Activated CD4-positive, alpha-beta memory T cell treated with anti-CD3 and anti-CD28 coated beads for 36 hours (primary cell): ENCODE measurements at regions not wholly inside any gene's neighbourhood (a gene's known extent, or its start where the extent isn't known, plus 50 kb on each side); places are given as distances from the start of the nearest gene placed in this dataset.

Source experiments
- CTCF ChIA-PET: fragments of 350-600 bp; sonication (Branson Sonifier 250); formaldehyde crosslinking; loops from one replicate; lab custom pipeline; 2021; ENCODE audit warnings: antibody characterized with exemption, inconsistent platforms; lab: Charles Lee
- POLR2A ChIA-PET: fragments of 350-600 bp; sonication (Branson Sonifier 250); formaldehyde crosslinking; loops from one replicate; lab custom pipeline; 2021; ENCODE audit warnings: antibody characterized with exemption; lab: Charles Lee
- DNase-seq: peaks from one replicate; pipeline ENCODE4 v3.0.0-alpha.2; 2020
- H3K27ac Mint-ChIP-seq: one replicate; pipeline ENCODE4 v1.8.0; 2021; ENCODE audit warnings: mixed read lengths
- H3K27me3 Mint-ChIP-seq: one replicate; pipeline ENCODE4 v1.8.0; 2021; ENCODE audit warnings: mixed read lengths
- H3K36me3 Mint-ChIP-seq: one replicate; pipeline ENCODE4 v1.8.0; 2021; ENCODE audit warnings: mixed read lengths
- H3K4me1 Mint-ChIP-seq: one replicate; pipeline ENCODE4 v1.8.0; 2021; ENCODE audit warnings: low read depth, mixed read lengths
- H3K4me3 Mint-ChIP-seq: one replicate; pipeline ENCODE4 v1.8.0; 2021; ENCODE audit warnings: mild to moderate bottlenecking, mixed read lengths
- H3K9me3 Mint-ChIP-seq: one replicate; pipeline ENCODE4 v1.8.0; 2021; ENCODE audit warnings: mixed read lengths
- intact Hi-C: fragments of 100-400 bp; cut with micrococcal nuclease; formaldehyde crosslinking; loops from one replicate; pipeline ENCODE4 v1.15.1; 2023

DNA sequence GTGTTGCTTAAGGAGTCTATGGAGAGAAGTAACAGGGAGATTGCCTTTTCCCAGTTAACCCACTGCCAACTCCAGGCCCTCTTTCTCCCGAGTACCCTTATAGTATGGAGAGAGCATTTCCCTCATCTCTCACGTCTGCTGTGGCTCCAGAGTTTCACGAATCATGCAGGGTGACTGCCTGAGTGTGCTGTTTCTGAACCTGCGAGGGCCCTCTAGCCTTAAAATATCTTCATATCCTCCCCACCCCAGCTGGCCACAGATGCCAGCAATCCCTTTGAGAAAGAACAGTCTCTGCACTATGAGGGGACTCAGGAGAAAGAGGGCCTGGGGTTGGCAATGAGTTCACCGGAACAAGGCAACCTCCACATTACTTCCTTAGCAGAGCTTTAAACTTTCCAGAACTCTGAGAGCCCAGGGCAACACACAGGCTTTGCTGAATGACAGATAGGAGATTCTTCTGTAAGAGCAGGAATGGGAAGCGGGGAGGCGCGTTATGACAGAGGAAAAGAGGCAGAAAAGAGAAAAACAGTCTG is 81.6 kb upstream of the ANKH start:
- no peaks in the 10 kb centered on the region for H3K27me3 Mint-ChIP-seq
- POLR2A ChIA-PET: no interaction called here
- H3K4me3 Mint-ChIP-seq: no peak overlapping the region
- H3K27ac Mint-ChIP-seq: no peak overlapping the region
- H3K9me3 Mint-ChIP-seq: no peaks in the 10 kb centered on the region
- DNase-seq: no peak
- CTCF ChIA-PET: no interaction called here
- intact Hi-C loops: no loop called here
- H3K36me3 Mint-ChIP-seq: no peaks in the 10 kb centered on the region
- H3K4me1 Mint-ChIP-seq: no peaks in the 10 kb centered on the region

DNA sequence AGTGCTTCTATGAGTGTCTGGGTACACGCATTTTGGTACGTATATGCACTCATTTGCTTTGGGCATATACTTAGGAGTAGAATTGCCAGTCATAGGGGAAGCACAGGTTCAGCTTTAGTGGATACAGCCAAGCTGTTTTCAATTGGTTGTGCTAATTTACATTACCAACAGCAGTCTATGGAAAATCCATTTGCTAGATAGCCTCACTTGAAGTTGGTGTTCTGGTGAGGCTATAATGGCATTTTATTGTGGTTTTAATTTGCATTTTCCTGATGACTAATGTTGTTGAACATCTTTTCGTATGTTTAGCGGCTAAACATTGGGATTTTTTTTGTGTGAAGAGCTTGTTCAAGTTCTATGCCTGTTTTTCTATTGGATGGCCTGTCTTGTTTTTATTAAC is 76.8 kb upstream of the ANKH start:
- Mint-ChIP-seq H3K36me3 (no peaks in the 10 kb centered on the region), H3K9me3 (no peaks in the 10 kb centered on the region), H3K27ac (no peak overlapping the region), H3K4me3 (no peak overlapping the region), H3K27me3 (peaks cover 7% of the 10 kb centered on the region), H3K4me1 (peaks cover 11% of the 10 kb centered on the region)
- DNase-seq: no peak
- intact Hi-C loops: loop anchor here (5.0 kb wide), 1 partner anchor 76 kb away; the partner anchor contains the start of gene ANKH
- POLR2A ChIA-PET: no interaction called here
- CTCF ChIA-PET: no interaction called here

DNA sequence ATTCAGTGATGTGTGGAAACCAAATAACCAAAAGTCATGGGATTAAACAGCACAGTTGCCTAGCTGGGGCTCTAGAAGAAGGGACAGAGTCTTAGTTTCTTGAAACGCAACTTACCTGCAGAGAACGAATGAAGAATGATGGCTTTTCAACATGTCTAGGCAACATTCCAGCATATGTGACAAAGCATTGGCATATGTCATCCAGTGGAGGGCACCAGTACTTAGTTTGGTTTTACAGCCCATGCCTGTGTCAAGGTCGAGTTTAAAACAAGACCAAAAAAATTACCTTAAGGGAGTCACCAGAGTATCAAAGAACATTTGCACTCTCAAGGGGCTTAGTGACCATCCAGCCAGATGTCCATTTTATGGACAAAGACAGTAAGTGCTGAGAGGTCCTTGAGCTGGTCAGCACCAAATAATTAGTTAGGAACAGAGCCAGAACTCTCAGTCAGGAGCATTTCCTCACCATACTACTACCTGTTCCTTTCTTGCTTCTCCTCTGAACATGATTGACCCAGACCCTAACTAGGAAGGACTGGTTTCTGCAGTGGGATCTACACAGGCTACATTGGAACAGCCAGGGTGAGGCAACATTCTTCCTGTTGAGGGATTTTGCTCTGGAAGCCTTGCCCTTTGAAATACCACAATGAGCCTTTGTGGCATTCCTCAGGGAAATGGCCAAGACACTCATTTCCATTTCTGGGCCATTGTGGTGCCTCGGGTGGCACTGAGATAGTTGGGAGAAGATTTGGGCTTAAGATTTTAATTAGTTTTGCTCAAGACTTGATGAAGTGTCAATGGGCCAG is 75.4 kb upstream of the ANKH start:
- Mint-ChIP-seq H3K27me3 (peaks cover 7% of the 10 kb centered on the region), H3K27ac (peak overlapping the region; percentile 26), H3K9me3 (no peaks in the 10 kb centered on the region), H3K4me3 (no peak overlapping the region), H3K36me3 (no peaks in the 10 kb centered on the region), H3K4me1 (peaks cover 15% of the 10 kb centered on the region)
- ChIA-PET POLR2A (no interaction called here), CTCF (interaction anchor here (0.6 to 1.4 kb wide), 6 partner anchors 41 to 220 kb away, joined by 3 to 4 read pairs (median 4); no protein-coding TSS in a partner anchor)
- peak; percentile 42 for DNase-seq
- intact Hi-C loops: loop anchor here (1.0 to 5.0 kb wide), 4 partner anchors 46 to 220 kb away; partner anchors contain the start of gene ANKH

DNA sequence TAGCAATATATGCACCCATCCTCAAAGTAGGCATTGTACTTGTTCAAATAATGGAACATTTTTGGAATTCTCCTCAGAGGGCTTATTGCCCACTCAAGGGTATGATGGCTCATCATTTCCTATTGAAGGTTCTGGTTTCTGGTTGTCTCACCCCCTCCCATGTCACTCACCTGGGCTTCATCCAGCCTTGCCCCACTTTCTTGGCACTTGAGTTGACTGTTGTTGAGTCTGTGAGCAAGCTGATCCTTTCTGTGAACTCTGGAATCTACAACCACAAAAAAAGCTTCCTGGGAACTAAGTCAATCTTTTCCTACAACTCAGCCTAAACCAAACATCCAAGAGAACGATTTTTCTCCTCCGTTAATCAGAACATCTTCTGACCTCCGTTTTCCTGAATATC is 73.9 kb upstream of the ANKH start:
- H3K4me1 Mint-ChIP-seq: peaks cover 15% of the 10 kb centered on the region
- intact Hi-C loops: loop anchor here (5.0 kb wide), 1 partner anchor 73 kb away; the partner anchor contains the start of gene ANKH
- H3K4me3 Mint-ChIP-seq: no peak overlapping the region
- H3K9me3 Mint-ChIP-seq: no peaks in the 10 kb centered on the region
- H3K27ac Mint-ChIP-seq: no peak overlapping the region
- ChIA-PET POLR2A (no interaction called here), CTCF (interaction anchor here (0.6 kb wide), 1 partner anchor 45 kb away, joined by 3 read pairs; no protein-coding TSS in a partner anchor)
- peaks cover 7% of the 10 kb centered on the region for H3K27me3 Mint-ChIP-seq
- H3K36me3 Mint-ChIP-seq: no peaks in the 10 kb centered on the region
- DNase-seq: no peak

DNA sequence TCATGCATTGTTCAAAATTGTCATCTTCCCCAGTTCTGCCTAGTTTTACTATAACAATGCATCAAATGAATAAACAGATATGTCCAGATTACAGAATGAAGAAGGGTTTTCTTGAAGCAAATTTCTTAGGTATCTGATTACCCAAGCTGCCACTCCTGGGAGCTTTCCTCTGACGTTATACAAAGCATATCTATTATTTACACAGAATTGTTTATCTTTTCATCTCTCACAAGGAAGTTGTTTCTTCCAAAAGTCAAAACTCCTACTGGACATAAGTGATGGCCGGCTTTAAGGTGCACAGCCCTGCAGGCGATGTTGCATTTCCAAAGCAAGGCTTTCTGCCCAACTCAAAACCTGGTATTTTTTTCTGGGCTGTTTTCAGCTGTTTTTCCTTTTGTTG is 73.4 kb upstream of the ANKH start:
- Mint-ChIP-seq H3K27ac (no peak overlapping the region), H3K36me3 (no peaks in the 10 kb centered on the region), H3K9me3 (no peaks in the 10 kb centered on the region), H3K27me3 (peaks cover 7% of the 10 kb centered on the region), H3K4me3 (no peak overlapping the region), H3K4me1 (peaks cover 15% of the 10 kb centered on the region)
- DNase-seq: no peak
- ChIA-PET CTCF (no interaction called here), POLR2A (no interaction called here)
- intact Hi-C loops: loop anchor here (5.0 kb wide), 1 partner anchor 73 kb away; the partner anchor contains the start of gene ANKH

DNA sequence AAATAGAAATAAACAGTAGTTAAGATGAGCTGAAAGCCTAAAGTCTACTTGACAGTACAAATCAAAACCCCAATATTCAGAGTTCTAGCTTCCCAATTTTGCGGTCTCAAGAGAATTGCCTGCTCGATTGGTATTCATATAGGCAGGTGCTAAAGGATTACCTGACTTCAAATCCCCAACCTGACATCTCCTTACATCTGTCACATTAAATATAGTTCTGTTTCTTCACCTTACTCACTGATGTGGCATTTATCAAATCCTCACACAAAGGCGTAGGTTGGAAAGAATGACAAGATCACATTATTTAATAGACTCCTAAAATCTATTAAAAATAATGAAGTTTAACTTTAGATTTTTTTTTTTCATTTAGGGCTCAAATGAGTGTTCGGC is 72.8 kb upstream of the ANKH start:
- ChIA-PET CTCF (no interaction called here), POLR2A (no interaction called here)
- Mint-ChIP-seq H3K9me3 (no peaks in the 10 kb centered on the region), H3K27me3 (peaks cover 7% of the 10 kb centered on the region), H3K36me3 (no peaks in the 10 kb centered on the region), H3K27ac (no peak overlapping the region), H3K4me3 (no peak overlapping the region), H3K4me1 (peaks cover 15% of the 10 kb centered on the region)
- no peak for DNase-seq
- intact Hi-C loops: no loop called here

DNA sequence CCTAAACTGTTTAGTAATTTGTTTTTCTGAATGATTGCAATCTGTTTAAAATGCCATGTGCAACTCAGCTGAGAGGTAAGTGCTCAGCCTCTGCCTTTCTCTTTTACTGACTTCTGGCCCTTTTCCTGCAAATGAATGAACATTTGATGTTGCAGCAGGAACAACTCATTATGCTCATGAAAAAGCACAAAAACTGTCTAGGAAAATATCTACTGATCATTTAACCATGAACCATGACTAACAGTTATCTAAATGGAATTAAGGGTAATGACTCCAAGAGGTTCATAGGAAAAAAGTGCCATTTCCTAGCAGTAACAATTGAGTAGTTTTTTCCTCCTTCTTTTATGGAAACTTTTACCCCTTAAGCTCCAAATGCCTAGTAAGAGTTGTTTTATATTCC is 70.6 kb upstream of the ANKH start:
- peaks cover 16% of the 10 kb centered on the region for H3K4me1 Mint-ChIP-seq
- H3K27me3 Mint-ChIP-seq: peaks cover 9% of the 10 kb centered on the region
- no peak for DNase-seq
- no peaks in the 10 kb centered on the region for H3K9me3 Mint-ChIP-seq
- no peak overlapping the region for H3K27ac Mint-ChIP-seq
- intact Hi-C loops: no loop called here
- no peak overlapping the region for H3K4me3 Mint-ChIP-seq
- H3K36me3 Mint-ChIP-seq: no peaks in the 10 kb centered on the region
- ChIA-PET POLR2A (no interaction called here), CTCF (interaction anchor here (1.3 kb wide), 1 partner anchor 60 kb away, joined by 6 read pairs; no protein-coding TSS in a partner anchor)

DNA sequence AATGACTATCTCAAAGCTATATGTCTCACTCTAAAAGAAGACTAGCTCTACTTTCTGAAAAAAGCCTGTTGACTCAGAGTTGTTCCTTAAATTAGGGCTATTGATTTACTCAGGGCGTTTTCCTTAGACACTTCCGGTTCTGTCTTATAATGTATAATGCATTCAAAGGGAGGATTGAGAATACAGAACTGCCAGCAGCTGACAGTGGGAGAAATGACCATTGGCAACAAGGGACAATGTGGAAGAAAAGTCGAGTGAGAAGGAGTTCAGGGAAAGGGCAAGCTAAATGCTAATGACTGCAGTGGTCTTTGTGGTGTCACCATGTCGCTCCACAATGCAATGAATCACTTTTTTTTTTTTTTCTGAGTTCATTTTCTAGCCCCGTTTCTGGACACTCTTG is 65.7 kb upstream of the ANKH start:
- Mint-ChIP-seq H3K27ac (no peak overlapping the region), H3K36me3 (no peaks in the 10 kb centered on the region), H3K4me3 (no peak overlapping the region), H3K4me1 (peaks cover 18% of the 10 kb centered on the region), H3K9me3 (no peaks in the 10 kb centered on the region), H3K27me3 (peaks cover 2% of the 10 kb centered on the region)
- POLR2A ChIA-PET: no interaction called here
- no peak for DNase-seq
- CTCF ChIA-PET: interaction anchor here (0.6 to 0.8 kb wide), 2 partner anchors 66 to 229 kb away, joined by 3 to 4 read pairs; no protein-coding TSS in a partner anchor
- intact Hi-C loops: loop anchor here (10.0 kb wide), 1 partner anchor 618 kb away; no protein-coding TSS in a partner anchor

DNA sequence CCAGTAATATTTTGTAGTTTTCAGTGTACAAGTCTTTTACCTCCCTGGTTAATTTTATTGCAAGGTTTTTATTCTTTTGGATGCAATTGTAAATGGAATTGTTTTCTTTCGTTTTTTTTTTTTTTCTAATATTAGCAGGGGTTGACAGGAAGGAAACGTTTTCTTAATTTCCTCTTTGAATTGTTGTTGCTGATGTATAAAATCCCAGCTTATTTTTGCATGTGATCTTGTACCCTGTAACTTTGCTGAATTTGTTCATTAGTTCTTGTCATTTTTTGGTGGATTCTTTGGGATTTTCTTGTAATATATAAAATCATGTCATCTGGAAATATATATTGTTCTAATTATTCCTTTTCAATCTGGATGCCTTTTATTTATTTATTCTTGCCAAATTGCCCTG is 65.0 kb upstream of the ANKH start:
- Mint-ChIP-seq H3K4me3 (no peak overlapping the region), H3K27ac (no peak overlapping the region), H3K9me3 (no peaks in the 10 kb centered on the region), H3K36me3 (no peaks in the 10 kb centered on the region), H3K4me1 (peaks cover 16% of the 10 kb centered on the region), H3K27me3 (peaks cover 2% of the 10 kb centered on the region)
- DNase-seq: no peak
- intact Hi-C loops: loop anchor here (10.0 kb wide), 1 partner anchor 618 kb away; no protein-coding TSS in a partner anchor
- CTCF ChIA-PET: no interaction called here
- POLR2A ChIA-PET: no interaction called here

DNA sequence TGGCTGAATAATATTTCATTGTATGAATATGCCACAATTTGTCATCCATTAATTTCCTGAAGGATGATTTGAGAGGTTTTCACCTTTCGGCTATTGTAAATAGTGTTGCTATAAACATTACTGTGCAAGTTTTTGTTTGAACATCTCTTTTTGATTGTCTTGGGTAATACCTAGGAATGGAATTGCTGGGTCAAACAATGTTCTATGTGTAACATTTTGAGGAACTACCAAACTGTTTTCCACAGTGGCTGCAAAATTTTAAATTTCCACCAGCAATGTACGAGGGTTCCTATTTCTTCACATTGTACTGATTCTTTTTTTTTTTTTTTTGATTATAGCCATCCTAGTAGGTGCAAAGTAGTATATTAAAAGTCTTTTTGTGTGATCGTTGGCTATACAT is 63.8 kb upstream of the ANKH start:
- H3K4me1 Mint-ChIP-seq: peaks cover 18% of the 10 kb centered on the region
- intact Hi-C loops: loop anchor here (10.0 kb wide), 1 partner anchor 619 kb away; no protein-coding TSS in a partner anchor
- H3K9me3 Mint-ChIP-seq: no peaks in the 10 kb centered on the region
- DNase-seq: no peak
- POLR2A ChIA-PET: no interaction called here
- H3K36me3 Mint-ChIP-seq: no peaks in the 10 kb centered on the region
- no peak overlapping the region for H3K27ac Mint-ChIP-seq
- H3K27me3 Mint-ChIP-seq: peaks cover 2% of the 10 kb centered on the region
- no peak overlapping the region for H3K4me3 Mint-ChIP-seq
- CTCF ChIA-PET: no interaction called here

DNA sequence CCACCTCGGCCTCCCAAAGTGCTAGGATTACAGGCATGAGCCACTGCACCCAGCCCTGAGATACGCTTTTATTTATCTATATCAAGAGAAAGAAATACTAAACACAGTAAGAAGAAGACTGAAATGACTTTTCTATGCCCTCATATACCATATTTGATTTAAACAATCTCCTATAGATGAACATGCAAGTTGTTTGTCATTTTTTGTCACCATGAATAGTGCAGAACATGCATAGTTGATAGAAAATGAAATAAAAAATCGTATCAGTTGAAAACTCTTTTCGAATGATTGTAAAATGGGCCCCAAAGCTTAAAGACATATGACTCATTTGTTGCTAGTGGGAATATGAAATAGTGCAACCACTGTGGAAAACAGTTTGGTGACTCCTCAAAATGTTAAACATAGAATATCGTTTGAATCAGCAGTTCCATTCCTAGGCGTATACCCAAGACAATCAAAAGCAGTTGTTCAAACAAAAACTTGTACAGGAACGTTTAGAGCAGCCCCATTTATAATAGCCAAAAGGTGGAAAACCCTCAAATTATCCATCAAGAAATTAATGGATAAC is 61.4 kb upstream of the ANKH start:
- no peak overlapping the region for H3K4me3 Mint-ChIP-seq
- H3K36me3 Mint-ChIP-seq: no peaks in the 10 kb centered on the region
- no peaks in the 10 kb centered on the region for H3K27me3 Mint-ChIP-seq
- DNase-seq: no peak
- ChIA-PET CTCF (interaction anchor here (0.6 kb wide), 1 partner anchor 250 kb away, joined by 3 read pairs; no protein-coding TSS in a partner anchor), POLR2A (interaction anchor here (1.1 kb wide), 1 partner anchor 13 kb away, joined by 4 read pairs; no protein-coding TSS in a partner anchor)
- no peaks in the 10 kb centered on the region for H3K9me3 Mint-ChIP-seq
- intact Hi-C loops: loop anchor here (10.0 kb wide), 1 partner anchor 622 kb away; no protein-coding TSS in a partner anchor
- peak overlapping the region; percentile 65 for H3K27ac Mint-ChIP-seq
- peaks cover 19% of the 10 kb centered on the region for H3K4me1 Mint-ChIP-seq

DNA sequence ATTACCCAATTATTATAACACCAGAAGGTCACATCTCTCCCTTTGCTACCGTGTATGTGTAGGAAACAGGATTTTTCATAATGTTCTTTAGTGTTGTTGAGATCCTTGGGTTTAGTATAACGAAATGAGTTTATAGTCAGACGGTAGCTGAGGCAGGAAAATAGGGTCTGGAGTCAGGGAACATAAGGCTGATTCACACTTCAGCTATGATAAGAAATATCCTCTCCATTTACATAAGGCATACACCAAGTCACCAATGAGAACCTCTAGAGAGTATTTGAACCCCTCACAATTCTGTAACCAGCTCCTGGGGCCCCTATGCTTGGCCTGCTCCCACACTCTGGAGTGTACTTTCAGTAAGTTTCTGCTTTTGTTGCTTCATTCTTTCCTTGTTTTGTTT is 58.9 kb upstream of the ANKH start:
- CTCF ChIA-PET: interaction anchor here (0.7 kb wide), 1 partner anchor 233 kb away, joined by 3 read pairs; no protein-coding TSS in a partner anchor
- no peak for DNase-seq
- peaks cover 32% of the 10 kb centered on the region for H3K4me1 Mint-ChIP-seq
- no peaks in the 10 kb centered on the region for H3K36me3 Mint-ChIP-seq
- no peak overlapping the region for H3K27ac Mint-ChIP-seq
- H3K9me3 Mint-ChIP-seq: no peaks in the 10 kb centered on the region
- H3K27me3 Mint-ChIP-seq: no peaks in the 10 kb centered on the region
- intact Hi-C loops: loop anchor here (10.0 kb wide), 1 partner anchor 624 kb away; no protein-coding TSS in a partner anchor
- POLR2A ChIA-PET: no interaction called here
- no peak overlapping the region for H3K4me3 Mint-ChIP-seq
